GM23248 (cell line): ENCODE measurements at regions not wholly inside any gene's neighbourhood (a gene's known extent, or its start where the extent isn't known, plus 50 kb on each side); places are given as distances from the start of the nearest gene placed in this dataset.

Experiments used
- EZH2 ChIP-seq: fragments of 200-600 bp; sonication (generic); IDR thresholded peaks from 2 replicates; pipeline ENCODE4 v1.6.1; 2018; ENCODE audit warnings: antibody characterized with exemption, mild to moderate bottlenecking; ENCODE audit not compliant: insufficient read depth, poor library complexity, severe bottlenecking
- EZH2phosphoT487 ChIP-seq: fragments of 200-600 bp; sonication (generic); IDR thresholded peaks from 2 replicates; pipeline ENCODE4 v1.6.1; 2018; ENCODE audit warnings: antibody characterized with exemption, moderate library complexity, mild to moderate bottlenecking, low read depth; ENCODE audit not compliant: insufficient read depth

GRCh38 chr10:21363731-21364104 is 161.8 kb downstream of the SKIDA1 start:
- TF ChIP-seq EZH2 (no peak), EZH2phosphoT487 (no peak)
